Pulmonary artery endothelial cell (primary cell): ENCODE measurements at regions not wholly inside any gene's neighbourhood (a gene's known extent, or its start where the extent isn't known, plus 50 kb on each side); places are given as distances from the start of the nearest gene placed in this dataset.

Experiments used
- DNase-seq: peaks from one replicate; pipeline ENCODE4 v3.0.0-alpha.2; 2011; ENCODE audit warnings: low read depth, low spot score

DNA sequence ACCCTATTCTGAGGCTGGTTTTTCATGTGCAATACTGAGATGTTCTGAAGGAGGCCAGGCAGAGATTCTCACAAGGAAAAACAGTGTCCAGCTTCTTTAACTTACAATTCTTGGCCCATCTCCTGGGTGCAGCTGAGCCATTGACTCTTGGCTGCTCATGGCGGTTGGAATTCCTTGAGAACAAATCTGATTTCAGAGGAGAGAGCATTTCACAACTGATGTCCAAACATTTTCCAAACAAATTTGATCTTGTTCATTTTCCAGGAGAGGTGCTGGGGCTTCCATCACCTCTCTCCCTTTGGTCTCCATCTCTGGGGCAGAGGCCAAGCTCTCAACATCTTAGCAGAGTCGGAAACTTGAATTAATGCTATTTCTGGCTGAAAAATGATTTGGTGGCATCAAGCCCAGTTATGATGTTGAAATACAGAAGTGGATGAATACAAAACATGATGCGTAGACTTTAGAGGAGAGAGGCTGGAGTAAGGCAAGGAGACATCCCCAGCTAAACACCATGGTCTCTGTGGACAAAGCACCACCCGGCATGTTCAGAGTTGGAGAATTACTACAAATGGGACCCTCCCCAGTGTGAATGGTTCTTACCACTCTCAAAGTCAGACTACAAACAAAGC is 593.0 kb downstream of the VRK1 start:
- DNase-seq, result no peak

DNA sequence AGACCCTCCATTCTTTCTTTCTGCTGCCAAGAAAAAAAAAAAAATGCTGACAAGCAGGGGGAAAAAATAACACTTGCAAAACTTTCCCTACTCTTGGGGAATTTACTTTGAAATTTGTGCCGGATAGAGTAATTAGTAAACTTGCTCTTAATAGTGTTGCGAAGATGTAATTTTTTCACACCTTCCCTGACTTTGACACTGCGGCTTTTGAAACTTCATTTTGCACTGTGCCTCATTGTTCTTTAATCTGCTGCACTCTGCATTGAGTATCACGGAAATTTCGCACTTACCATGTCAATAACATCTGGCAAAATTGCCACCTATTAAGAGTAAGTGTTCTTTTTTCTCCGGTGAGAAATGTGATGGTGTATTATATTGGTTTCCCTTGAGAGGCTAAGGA is 596.1 kb downstream of the VRK1 start:
- no peak for DNase-seq

- DNase-seq, result no peak
Measured at GRCh38 chr14:97395068-97395467, 597.9 kb downstream of the VRK1 start.

- DNase-seq, result no peak
Measured at GRCh38 chr14:97401714-97402113, 604.5 kb downstream of the VRK1 start.

GRCh38 chr14:97402279-97402678 is 605.1 kb downstream of the VRK1 start:
- no peak for DNase-seq

DNA sequence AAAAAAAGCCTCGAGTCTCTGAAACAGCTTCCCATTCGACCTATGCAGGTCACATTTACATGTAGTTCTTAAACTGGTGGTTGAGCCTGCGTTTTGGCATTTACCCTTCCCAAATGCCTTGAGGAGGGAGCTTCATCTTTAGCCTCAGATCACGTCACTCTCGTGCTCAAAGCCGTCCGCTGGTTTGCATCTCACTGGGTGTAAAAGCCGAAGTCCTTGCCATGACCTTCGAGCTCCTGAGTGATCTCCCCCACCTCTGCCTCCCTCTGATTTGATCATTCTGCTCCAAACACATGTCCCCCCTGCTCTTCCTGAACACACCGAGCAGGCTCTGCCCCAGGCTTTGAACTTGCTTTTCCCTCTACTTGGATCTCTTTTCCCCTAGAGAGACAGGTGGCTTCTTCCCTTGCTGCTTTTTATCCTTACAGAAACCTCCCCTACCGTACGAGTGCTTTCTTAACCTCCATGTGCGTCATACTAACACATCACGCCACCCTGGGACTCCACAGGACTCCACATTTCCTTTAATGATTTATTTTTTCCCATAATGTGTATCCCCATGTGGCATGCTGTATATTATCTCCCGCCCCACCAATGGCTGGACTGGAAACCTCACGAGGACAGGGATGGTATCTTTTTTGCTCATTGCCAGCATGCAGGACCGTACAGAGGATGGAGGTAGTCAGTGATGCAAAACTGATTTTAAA is 610.7 kb downstream of the VRK1 start:
- no peak for DNase-seq

DNA sequence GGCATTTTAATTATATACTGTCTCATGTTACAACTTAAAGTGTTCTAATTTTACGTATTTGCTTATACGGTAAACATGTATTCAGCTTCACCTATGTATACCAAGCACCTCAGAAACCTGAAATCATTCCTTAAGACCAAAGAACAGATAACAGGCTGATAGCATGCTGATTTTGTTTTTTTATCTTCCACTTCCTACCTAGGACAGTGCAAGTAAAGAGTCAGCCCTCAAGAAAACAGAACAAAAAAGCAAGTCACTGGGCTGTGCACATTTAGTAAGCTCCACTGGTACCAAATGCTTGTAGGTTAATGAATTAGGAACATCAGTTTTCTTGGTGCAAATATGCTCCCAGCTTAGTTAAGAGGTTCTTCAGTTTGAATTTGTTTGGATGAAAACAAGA is 611.3 kb downstream of the VRK1 start:
- no peak for DNase-seq

- no peak for DNase-seq
Measured at GRCh38 chr14:97408937-97409815, 612.0 kb downstream of the VRK1 start.

- no peak for DNase-seq
Measured at GRCh38 chr14:97410667-97411620, 613.8 kb downstream of the VRK1 start.

GRCh38 chr14:97411938-97412612 is 614.9 kb downstream of the VRK1 start:
- DNase-seq, result no peak

DNA sequence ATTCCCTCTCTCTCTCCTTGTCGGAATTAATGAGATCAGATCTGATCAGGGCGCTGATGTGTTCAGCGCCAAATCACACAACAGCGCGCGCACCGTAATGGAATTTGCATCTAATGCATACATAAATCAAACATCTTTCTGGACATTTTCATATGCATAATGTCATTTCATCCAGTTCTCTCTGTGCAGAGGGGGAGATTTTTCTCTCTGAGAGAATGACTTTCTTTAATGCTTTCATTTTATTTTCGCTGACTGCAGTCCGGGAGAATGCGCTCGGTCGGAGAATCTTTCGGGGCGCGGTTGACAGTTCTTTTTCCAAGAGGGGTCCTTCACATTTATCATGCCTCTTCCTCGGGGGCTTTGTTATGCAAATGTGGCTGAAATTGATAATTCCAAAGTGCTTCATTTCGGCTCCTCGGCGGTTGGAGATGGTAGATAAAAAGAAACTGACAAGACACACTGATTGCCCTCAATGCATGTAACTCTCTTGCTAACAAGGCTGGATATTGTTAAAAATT is 615.9 kb downstream of the VRK1 start:
- DNase-seq, result no peak

- no peak for DNase-seq
Measured at GRCh38 chr14:97413966-97414717, 617.0 kb downstream of the VRK1 start.

DNA sequence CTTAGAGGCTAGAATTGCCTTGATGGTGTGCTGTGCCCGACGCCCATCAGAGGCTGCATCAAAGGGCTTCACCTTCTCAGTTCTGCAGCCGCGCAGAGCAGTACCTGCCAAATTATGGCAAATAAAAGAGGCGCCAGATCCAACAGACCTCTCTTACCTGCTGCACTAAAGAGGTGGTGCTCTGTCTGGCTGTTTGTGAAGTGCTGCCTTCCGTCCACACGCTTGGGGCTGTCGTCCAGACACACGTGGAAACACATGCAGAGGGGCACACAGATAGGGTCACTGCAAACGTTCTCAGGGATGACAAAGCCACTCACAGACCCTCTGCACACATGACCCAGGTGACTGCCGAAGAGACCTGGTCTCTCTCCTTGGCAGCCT is 617.5 kb downstream of the VRK1 start:
- DNase-seq, result no peak

- DNase-seq, result no peak
Measured at GRCh38 chr14:97415907-97416306, 618.7 kb downstream of the VRK1 start.

- no peak for DNase-seq
Measured at GRCh38 chr14:97416550-97416949, 619.4 kb downstream of the VRK1 start.

DNA sequence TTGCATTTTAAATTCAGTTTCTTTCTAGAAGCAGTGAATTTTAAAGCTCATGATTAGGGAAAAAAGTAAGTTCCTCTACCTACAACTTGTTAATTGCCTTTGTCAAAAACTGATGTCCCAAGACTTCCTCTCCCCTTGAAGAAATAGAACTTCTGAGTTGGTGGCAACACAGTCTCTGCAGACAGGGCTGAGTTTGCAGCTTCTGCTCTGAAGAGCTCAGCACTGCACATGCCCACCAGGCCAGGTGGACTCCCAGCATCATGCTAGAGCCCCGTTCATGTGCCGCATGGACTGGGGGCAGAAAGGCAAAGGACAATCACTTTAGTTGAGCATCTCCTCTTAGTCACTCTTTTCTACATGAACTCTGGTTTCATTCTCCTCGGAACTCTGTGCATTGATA is 620.1 kb downstream of the VRK1 start:
- no peak for DNase-seq

DNA sequence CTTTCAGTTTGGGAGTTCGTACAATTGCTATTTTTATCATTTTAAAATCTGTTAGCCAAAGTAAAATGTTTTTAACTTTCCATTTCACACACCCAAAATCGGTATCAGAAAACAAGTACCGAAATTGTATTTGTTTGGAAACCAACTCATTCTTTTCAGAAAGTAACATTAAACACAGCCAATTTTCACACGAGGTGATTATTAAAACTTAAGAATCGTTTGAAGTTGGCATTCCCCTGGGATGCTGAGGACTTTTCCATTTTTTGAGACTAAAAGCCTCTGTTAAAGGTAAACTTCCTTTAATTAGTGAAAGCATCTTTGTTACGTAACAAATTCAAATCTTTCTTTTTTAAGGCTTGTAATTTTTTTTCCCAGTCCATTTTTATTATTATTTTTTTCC is 623.0 kb downstream of the VRK1 start:
- DNase-seq, result no peak

DNA sequence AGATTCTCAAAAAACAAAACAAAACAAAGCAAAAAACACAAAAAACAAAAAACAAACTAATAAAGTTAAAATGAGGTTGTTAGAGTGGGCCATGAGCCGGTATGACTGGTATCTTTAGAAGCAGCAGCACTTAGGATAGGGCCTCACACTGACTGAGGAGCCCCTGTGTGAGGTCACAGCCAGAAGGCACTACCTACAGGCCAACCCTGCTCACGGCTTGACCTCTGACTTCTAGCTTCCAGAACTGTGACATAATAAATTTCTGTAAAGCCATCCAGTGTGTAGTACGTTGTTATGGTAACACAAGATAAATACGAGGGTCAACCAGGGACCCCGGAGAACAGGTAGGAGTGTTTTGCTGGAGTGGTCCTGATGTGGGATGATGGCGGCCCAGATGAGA is 629.6 kb downstream of the VRK1 start:
- no peak for DNase-seq

DNA sequence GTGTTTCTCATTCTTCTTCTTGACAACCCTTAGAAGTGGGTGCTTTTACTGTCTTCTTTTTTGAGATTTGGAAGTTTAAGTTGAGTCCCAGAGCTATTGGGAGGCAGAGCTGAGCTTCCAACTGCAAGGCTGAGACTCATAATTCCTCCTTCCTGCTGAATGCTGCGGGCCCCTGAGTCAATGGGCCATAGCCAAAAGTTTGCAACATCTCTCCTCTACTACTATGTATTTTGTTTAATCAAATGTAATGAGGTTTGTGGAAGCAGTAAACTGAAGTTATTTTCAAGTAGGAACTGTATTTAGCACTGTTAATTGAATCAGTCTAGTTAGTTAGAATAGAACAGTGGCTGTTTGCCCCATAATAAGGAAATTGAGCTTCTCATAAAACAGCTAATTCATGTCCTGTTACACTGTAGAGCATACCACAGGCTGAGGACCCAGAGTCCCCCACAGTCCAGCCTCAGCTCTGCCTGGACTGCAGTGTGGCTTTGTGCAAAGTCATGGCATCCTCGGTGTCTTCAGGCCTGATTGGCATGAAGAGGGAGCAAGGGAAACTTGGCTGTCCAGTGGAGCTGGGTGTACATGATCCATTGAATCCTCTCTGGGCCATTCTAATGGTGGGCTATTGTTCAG is 631.7 kb downstream of the VRK1 start:
- DNase-seq, result no peak
